GM12878 (cell line): ENCODE measurements at regions not wholly inside any gene's neighbourhood (a gene's known extent, or its start where the extent isn't known, plus 50 kb on each side); places are given as distances from the start of the nearest gene placed in this dataset.

Experiments used
- ATAC-seq: fragments of 200-7000 bp; cut with Tn5 transposase; 3 replicates; pipeline ENCODE4 v1.9.1; 2020; ENCODE audit warnings: mild to moderate bottlenecking, moderate library complexity
- BruUV-seq: library from RNA; stranded (reverse); fragments of 400-500 nt; replicated peaks from 2 replicates; lab custom pipeline; 2021; lab: Mats Ljungman, UMichigan
- CTCF ChIA-PET: fragments of 300-600 bp; sonication (Branson Sonifier 250); formaldehyde crosslinking; extraction: SDS; loops from one replicate; lab custom pipeline; 2021; ENCODE audit warnings: inconsistent platforms; lab: Yijun Ruan, JAX
- POLR2A ChIA-PET: fragments of 350-600 bp; formaldehyde crosslinking; extraction: SDS; loops from one replicate; lab custom pipeline; 2021; ENCODE audit warnings: inconsistent platforms; lab: Charles Lee
- RAD21 ChIA-PET: fragments of 300-600 bp; sonication (Branson Sonifier 250); formaldehyde crosslinking; loops from one replicate; lab custom pipeline; 2023; ENCODE audit warnings: antibody characterized with exemption; ENCODE audit not compliant: unreplicated experiment; lab: Charles Lee
- SMC1A ChIA-PET: fragments of 300-600 bp; sonication (Branson Sonifier 250); formaldehyde crosslinking; loops from one replicate; lab custom pipeline; 2023; ENCODE audit not compliant: unreplicated experiment, uncharacterized antibody; lab: Charles Lee
- DNase-seq: peaks from one replicate; pipeline ENCODE4 v3.0.0-alpha.2; 2011; ENCODE audit warnings: low read depth, low spot score
- FAIRE-seq: peaks from 3 replicates; lab custom pipeline; 2011; peaks lifted over from hg19 to GRCh38; lab: Jason Lieb, UNC
- H2AFZ ChIP-seq: 2 replicates; pipeline ENCODE4 v1.6.0; 2011; ENCODE audit warnings: low read depth, low read length, control low read depth; ENCODE audit not compliant: control insufficient read depth
- H3K27ac ChIP-seq: 2 replicates; pipeline ENCODE4 v1.5.1; 2011; ENCODE audit warnings: control low read depth; ENCODE audit not compliant: control insufficient read depth, insufficient read depth
- H3K27me3 ChIP-seq, 2 experiments: replicated peaks in 1 of 2; 2 replicates each; pipeline versions ENCODE4 v1.6.0 to v1.6.1; 2011; ENCODE audit warnings: low read length in 1 of 2; ENCODE audit not compliant: control insufficient read depth in 2 of 2, insufficient read depth in 2 of 2
- H3K36me3 ChIP-seq, 2 experiments: 2 replicates each; pipeline ENCODE4 v1.5.1; 2011; ENCODE audit warnings: low read length in 1 of 2; ENCODE audit not compliant: control insufficient read depth in 2 of 2, insufficient read depth in 2 of 2
- H3K4me1 ChIP-seq: 2 replicates; pipeline ENCODE4 v1.6.1; 2011; ENCODE audit warnings: mild to moderate bottlenecking, low read length, moderate library complexity, mixed read lengths; ENCODE audit not compliant: control insufficient read depth, insufficient read depth
- H3K4me2 ChIP-seq: 2 replicates; pipeline ENCODE4 v1.6.0; 2011; ENCODE audit warnings: control low read depth; ENCODE audit not compliant: control insufficient read depth, insufficient read depth
- H3K4me3 ChIP-seq: fragments of 200-600 bp; sonication (generic); 2 replicates; pipeline ENCODE4 v1.5.1; 2016
- H3K79me2 ChIP-seq: 2 replicates; pipeline ENCODE4 v1.6.0; 2011; ENCODE audit warnings: low read length; ENCODE audit not compliant: control insufficient read depth, insufficient read depth
- H3K9ac ChIP-seq: 2 replicates; pipeline ENCODE4 v1.8.0; 2011; ENCODE audit warnings: low read length, control low read depth, mixed read lengths; ENCODE audit not compliant: control insufficient read depth, insufficient read depth
- H3K9me3 ChIP-seq: replicated peaks from 3 replicates; pipeline ENCODE4 v1.5.1; 2011; ENCODE audit warnings: mild to moderate bottlenecking, low read length; ENCODE audit not compliant: control insufficient read depth, insufficient read depth
- H4K20me1 ChIP-seq: 2 replicates; pipeline ENCODE4 v1.6.0; 2011; ENCODE audit not compliant: control insufficient read depth, insufficient read depth
- ATF7 ChIP-seq: fragments of 450-650 bp; IDR thresholded peaks from 2 replicates; pipeline ENCODE4 v1.6.1; 2016; ENCODE audit warnings: low read depth, mild to moderate bottlenecking
- BMI1 ChIP-seq: fragments of 450-650 bp; IDR thresholded peaks from 2 replicates; pipeline ENCODE4 v1.6.1; 2016; ENCODE audit warnings: mild to moderate bottlenecking, moderate library complexity, borderline replicate concordance
- CHD1 ChIP-seq: IDR thresholded peaks from 2 replicates; pipeline ENCODE4 v1.6.1; 2012; ENCODE audit warnings: low read depth, low read length, improper control_type of control experiment
- MEF2A ChIP-seq: IDR thresholded peaks from 2 replicates; pipeline ENCODE4 v1.6.1; 2011; ENCODE audit warnings: low read depth, mild to moderate bottlenecking, low read length, moderate library complexity; ENCODE audit not compliant: insufficient read depth
- MTA2 ChIP-seq: fragments of 450-650 bp; IDR thresholded peaks from 2 replicates; pipeline ENCODE4 v1.6.1; 2016; ENCODE audit warnings: low read depth, mild to moderate bottlenecking, moderate library complexity
- MYC ChIP-seq: IDR thresholded peaks from 2 replicates; pipeline ENCODE4 v1.6.1; 2011; ENCODE audit warnings: mild to moderate bottlenecking, low read length, moderate library complexity, inconsistent platforms; ENCODE audit not compliant: insufficient read depth, insufficient replicate concordance, insufficient read length, severe bottlenecking
- NR2C1 ChIP-seq: fragments of 450-650 bp; IDR thresholded peaks from 2 replicates; pipeline ENCODE4 v1.6.1; 2017; ENCODE audit warnings: antibody characterized with exemption, mild to moderate bottlenecking, moderate library complexity
- NRF1 ChIP-seq: conservative IDR thresholded peaks from 2 replicates; pipeline ENCODE4 v1.6.1; 2011; ENCODE audit warnings: mild to moderate bottlenecking, low read depth, low read length, improper control_type of control experiment
- POLR2AphosphoS5 ChIP-seq: IDR thresholded peaks from 2 replicates; pipeline ENCODE4 v1.6.1; 2011; ENCODE audit warnings: mild to moderate bottlenecking, low read length, inconsistent platforms
- SMARCA5 ChIP-seq: fragments of 450-650 bp; IDR thresholded peaks from 2 replicates; pipeline ENCODE4 v1.6.1; 2017; ENCODE audit warnings: mild to moderate bottlenecking
- WGBS: methylation state at CpG from one replicate; pipeline ENCODE4 v1.1.6; 2016; ENCODE audit warnings: low lambda C conversion rate; ENCODE audit not compliant: insufficient replicate concordance, insufficient coverage; ENCODE audit errors: missing lambda C conversion rate; 5-methylcytosine and 5-hydroxymethylcytosine counted together
- in situ Hi-C: fragments of 300-500 bp; cut with MboI; formaldehyde crosslinking; loops from 9 replicates; pipeline ENCODE4 v1.14.3; 2018; ENCODE audit warnings: mixed read lengths
- intact Hi-C: fragments of 100-400 bp; cut with micrococcal nuclease; formaldehyde crosslinking; loops from one replicate; pipeline ENCODE4 v1.14.2; 2022; ENCODE audit not compliant: unreplicated experiment
- TF ChIP-seq, protein P1 (sequence below): fragments of 450-650 bp; IDR thresholded peaks from 2 replicates; pipeline ENCODE4 v1.6.1; 2017; ENCODE audit warnings: borderline replicate concordance
- TF ChIP-seq, protein P2 (sequence below): fragments of 450-650 bp; IDR thresholded peaks from 2 replicates; pipeline ENCODE4 v1.6.1; 2016; ENCODE audit warnings: mild to moderate bottlenecking, moderate library complexity, borderline replicate concordance
- TF ChIP-seq, protein P3 (sequence below): fragments of 150-350 bp; IDR thresholded peaks from 2 replicates; pipeline ENCODE4 v1.6.1; 2014; ENCODE audit warnings: mild to moderate bottlenecking, low read depth, low read length
- TF ChIP-seq, protein P4 (sequence below): IDR thresholded peaks from 2 replicates; pipeline ENCODE4 v1.6.1; 2012; ENCODE audit warnings: low read length, inconsistent platforms

DNA sequence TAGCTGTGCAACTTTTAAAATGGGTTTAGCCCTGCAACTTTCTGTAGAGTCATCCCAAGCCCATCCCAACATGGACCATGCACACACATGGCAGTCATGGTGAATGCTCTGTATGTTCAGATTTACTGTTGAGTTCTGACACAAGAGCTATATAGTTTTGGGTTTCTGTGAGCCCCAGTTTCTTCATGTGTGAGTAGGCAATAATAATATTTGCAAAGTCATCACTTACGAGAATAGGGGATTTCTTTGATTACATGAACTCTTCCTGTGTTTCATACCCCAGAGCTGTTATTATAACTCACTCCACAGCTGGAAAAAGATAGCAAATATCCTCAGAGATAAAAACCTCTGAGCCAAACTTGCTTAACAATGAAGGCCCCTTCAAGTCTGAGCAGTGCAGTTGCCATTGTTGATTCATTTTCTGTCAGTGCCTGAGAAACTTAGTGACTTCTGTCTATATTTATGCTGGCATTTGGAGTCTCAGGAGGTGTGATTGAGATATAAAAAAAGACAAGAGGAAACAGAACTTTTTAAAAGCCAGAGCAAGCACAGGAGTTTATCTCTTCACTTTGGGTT lies 767.9 kb upstream of the API5 start:
- Histone ChIP-seq H2AFZ (no peak overlapping the region), H3K4me3 (no peak overlapping the region), H3K4me2 (no peak overlapping the region), H3K9ac (no peak overlapping the region), H3K9me3 (no peaks in the 10 kb centered on the region), H4K20me1 (no peaks in the 10 kb centered on the region; the same call in 1 of the 2 replicates), H3K27me3 (no peaks in the 10 kb centered on the region), H3K27ac (no peak overlapping the region), H3K79me2 (no peaks in the 10 kb centered on the region), H3K4me1 (no peaks in the 10 kb centered on the region), H3K36me3 (no peaks in the 10 kb centered on the region)
- TF ChIP-seq ATF7, result no peak
- TF ChIP-seq, protein P1, sequence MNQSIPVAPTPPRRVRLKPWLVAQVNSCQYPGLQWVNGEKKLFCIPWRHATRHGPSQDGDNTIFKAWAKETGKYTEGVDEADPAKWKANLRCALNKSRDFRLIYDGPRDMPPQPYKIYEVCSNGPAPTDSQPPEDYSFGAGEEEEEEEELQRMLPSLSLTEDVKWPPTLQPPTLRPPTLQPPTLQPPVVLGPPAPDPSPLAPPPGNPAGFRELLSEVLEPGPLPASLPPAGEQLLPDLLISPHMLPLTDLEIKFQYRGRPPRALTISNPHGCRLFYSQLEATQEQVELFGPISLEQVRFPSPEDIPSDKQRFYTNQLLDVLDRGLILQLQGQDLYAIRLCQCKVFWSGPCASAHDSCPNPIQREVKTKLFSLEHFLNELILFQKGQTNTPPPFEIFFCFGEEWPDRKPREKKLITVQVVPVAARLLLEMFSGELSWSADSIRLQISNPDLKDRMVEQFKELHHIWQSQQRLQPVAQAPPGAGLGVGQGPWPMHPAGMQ, result no peak
- TF ChIP-seq, protein P2, sequence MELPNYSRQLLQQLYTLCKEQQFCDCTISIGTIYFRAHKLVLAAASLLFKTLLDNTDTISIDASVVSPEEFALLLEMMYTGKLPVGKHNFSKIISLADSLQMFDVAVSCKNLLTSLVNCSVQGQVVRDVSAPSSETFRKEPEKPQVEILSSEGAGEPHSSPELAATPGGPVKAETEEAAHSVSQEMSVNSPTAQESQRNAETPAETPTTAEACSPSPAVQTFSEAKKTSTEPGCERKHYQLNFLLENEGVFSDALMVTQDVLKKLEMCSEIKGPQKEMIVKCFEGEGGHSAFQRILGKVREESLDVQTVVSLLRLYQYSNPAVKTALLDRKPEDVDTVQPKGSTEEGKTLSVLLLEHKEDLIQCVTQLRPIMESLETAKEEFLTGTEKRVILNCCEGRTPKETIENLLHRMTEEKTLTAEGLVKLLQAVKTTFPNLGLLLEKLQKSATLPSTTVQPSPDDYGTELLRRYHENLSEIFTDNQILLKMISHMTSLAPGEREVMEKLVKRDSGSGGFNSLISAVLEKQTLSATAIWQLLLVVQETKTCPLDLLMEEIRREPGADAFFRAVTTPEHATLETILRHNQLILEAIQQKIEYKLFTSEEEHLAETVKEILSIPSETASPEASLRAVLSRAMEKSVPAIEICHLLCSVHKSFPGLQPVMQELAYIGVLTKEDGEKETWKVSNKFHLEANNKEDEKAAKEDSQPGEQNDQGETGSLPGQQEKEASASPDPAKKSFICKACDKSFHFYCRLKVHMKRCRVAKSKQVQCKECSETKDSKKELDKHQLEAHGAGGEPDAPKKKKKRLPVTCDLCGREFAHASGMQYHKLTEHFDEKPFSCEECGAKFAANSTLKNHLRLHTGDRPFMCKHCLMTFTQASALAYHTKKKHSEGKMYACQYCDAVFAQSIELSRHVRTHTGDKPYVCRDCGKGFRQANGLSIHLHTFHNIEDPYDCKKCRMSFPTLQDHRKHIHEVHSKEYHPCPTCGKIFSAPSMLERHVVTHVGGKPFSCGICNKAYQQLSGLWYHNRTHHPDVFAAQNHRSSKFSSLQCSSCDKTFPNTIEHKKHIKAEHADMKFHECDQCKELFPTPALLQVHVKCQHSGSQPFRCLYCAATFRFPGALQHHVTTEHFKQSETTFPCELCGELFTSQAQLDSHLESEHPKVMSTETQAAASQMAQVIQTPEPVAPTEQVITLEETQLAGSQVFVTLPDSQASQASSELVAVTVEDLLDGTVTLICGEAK, result no peak
- no peak for TF ChIP-seq NR2C1
- TF ChIP-seq MTA2, result no peak
- TF ChIP-seq, protein P3, sequence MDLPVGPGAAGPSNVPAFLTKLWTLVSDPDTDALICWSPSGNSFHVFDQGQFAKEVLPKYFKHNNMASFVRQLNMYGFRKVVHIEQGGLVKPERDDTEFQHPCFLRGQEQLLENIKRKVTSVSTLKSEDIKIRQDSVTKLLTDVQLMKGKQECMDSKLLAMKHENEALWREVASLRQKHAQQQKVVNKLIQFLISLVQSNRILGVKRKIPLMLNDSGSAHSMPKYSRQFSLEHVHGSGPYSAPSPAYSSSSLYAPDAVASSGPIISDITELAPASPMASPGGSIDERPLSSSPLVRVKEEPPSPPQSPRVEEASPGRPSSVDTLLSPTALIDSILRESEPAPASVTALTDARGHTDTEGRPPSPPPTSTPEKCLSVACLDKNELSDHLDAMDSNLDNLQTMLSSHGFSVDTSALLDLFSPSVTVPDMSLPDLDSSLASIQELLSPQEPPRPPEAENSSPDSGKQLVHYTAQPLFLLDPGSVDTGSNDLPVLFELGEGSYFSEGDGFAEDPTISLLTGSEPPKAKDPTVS, result no peak
- no peak for TF ChIP-seq CHD1
- no peak for TF ChIP-seq MEF2A
- no peak for TF ChIP-seq MYC
- no peak for TF ChIP-seq SMARCA5
- no peak for TF ChIP-seq BMI1
- TF ChIP-seq NRF1, result no peak
- TF ChIP-seq, protein P4, sequence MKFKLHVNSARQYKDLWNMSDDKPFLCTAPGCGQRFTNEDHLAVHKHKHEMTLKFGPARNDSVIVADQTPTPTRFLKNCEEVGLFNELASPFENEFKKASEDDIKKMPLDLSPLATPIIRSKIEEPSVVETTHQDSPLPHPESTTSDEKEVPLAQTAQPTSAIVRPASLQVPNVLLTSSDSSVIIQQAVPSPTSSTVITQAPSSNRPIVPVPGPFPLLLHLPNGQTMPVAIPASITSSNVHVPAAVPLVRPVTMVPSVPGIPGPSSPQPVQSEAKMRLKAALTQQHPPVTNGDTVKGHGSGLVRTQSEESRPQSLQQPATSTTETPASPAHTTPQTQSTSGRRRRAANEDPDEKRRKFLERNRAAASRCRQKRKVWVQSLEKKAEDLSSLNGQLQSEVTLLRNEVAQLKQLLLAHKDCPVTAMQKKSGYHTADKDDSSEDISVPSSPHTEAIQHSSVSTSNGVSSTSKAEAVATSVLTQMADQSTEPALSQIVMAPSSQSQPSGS, result no peak
- no peak for TF ChIP-seq POLR2AphosphoS5
- in situ Hi-C loops, result no loop called here
- intact Hi-C loops, result no loop called here
- ATAC-seq (no peak), DNase-seq (no peak), FAIRE-seq (no peak)
- WGBS, result 0% methylated on average over 1 of the region's 1 CpG
- POLR2A ChIA-PET, result no interaction called here
- RAD21 ChIA-PET, result no interaction called here
- CTCF ChIA-PET, result no interaction called here
- SMC1A ChIA-PET, result no interaction called here
- BruUV-seq, result no TSS peak
